ENCODE measurements at regions not wholly inside any gene's neighbourhood (a gene's known extent, or its start where the extent isn't known, plus 50 kb on each side); places are given as distances from the start of the nearest gene placed in this dataset.

DNA sequence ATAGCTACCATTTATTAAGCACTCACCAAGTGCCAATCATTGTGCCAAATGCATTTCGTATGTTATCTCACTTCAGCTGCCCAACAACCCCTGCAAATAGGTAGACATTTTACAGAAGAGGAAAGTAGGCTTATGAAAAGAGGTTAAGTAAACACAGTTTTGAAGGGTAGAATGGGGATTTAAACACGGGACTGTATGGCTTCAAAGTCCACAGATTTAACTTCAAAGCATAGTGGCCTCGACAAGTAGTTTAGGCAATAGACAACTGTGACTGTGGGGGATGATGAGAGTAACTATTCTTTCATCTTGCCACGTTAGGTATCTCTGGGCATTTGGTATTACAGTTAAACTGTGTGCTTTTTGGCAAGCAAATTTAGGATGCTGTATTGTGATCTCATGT, 266.8 kb upstream of the SRRM4 start:
- no peak for TF ChIP-seq CTCF (IDR thresholded peaks at IDR 0.05; ENCODE audit: insufficient read depth, low read depth, low read length, missing control alignments)
- DNase-seq (ENCODE audit: low read depth): no peak
- no peak overlapping the region for H3K4me3 ChIP-seq (ENCODE audit: low read depth, low read length)

DNA sequence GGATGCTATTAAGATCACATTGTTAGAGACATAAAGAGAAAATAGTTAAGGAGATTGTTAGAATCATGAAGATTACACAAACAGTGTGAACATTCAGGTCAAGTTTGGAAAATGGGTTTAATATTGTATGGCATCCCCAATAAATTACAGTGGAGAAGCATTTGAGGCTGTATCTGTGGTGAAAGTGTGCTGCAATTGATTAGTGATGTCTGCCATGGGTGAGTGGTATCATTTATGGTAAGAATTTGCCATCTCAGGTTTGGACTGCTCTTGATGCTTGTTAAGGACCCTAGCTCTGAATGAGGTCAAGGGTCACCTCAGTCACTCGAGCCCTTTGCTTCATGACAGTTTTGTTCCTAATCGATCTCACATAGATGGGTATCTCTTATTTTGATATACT, 265.7 kb upstream of the SRRM4 start:
- no peak for TF ChIP-seq CTCF (IDR thresholded peaks at IDR 0.05; ENCODE audit: insufficient read depth, low read depth, low read length, missing control alignments)
- no peak for DNase-seq (ENCODE audit: low read depth)

DNA sequence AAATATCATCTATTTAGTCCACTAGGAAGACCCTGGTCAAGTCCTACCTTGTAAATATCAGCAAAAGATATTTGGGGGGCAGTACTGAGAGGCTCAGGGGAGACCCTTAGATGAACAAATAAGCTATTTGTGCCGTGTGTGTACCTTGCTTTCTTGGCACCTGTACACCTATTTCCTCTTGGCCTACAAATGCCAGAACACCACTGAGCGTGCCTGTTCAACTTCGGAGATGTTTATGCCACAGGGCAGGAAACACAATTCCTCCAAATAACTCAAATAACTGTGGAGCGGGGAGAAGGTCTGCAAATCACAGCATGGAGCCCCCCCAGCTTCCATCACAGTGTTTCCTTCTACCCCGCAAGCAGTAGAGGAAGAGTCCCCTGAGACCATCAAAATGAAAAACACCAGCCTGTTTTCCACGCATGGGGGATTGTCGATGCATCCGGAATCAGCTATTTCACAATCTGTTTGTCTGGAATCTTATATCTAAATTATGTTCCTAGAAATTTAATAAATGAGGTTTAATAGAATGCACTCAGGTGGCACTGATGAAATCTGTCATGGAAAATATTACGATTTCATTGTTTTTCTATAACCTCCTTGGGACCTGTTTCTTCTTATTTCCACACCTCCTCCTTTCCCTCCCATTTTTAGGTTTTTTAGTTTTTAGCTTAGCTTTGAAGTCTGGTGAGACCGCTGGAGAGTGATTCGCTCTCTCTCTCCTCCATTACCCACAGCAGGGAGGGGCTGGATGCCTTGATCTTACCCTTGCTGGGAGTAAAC, 254.0 kb upstream of the SRRM4 start:
- no peak for DNase-seq (ENCODE audit: low read depth)
- no peak for TF ChIP-seq CTCF (IDR thresholded peaks at IDR 0.05; ENCODE audit: insufficient read depth, low read depth, low read length, missing control alignments)
- H3K4me3 ChIP-seq (ENCODE audit: low read depth, low read length): no peak overlapping the region

More for the DNA sequence above, 265.7 kb upstream of the SRRM4 start:
- H3K4me3 ChIP-seq (ENCODE audit: low read depth, low read length): no peak overlapping the region

DNA sequence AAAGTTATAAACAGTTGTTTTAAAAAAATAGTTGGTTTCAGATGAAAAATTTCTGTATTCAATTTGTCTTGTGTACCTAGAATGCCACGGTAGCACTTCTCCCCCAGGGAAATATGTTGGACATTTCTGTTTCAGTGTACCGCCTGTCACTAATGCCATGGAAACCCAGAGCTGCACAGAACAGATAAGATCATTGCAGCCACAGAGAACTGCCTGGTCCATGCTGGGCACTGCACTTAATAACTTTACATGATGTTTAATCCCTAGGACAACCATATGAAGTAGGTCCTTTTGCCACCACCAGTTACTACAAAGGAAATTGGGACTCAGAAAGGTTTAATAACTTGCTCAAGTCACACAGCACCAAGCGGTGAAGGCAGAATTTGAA, 253.4 kb upstream of the SRRM4 start:
- no peak for TF ChIP-seq CTCF (IDR thresholded peaks at IDR 0.05; ENCODE audit: insufficient read depth, low read depth, low read length, missing control alignments)
- no peak overlapping the region for H3K4me3 ChIP-seq (ENCODE audit: low read depth, low read length)
- no peak for DNase-seq (ENCODE audit: low read depth)

DNA sequence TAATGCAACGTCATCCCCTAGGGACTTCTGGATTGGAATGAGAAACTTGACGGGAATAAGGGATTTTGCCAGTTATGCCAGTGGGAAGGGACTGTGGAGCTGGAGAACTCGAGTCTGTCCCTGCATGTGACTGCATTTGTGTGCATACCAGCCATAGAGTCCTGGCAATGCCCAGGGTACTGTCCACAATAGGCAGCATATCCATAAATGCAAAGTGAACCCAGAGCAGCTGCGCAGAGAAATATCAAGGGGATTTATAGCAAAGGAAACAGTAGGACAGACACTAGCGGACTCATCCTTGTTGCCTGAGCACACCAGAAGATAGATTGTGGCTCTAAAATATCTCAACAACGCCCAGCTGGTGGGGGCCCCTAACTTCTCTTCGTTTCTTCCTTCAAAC, 247.1 kb upstream of the SRRM4 start:
- no peak for DNase-seq (ENCODE audit: low read depth)
- no peak for TF ChIP-seq CTCF (IDR thresholded peaks at IDR 0.05; ENCODE audit: insufficient read depth, low read depth, low read length, missing control alignments)
- H3K4me3 ChIP-seq (ENCODE audit: low read depth, low read length): no peak overlapping the region

DNA sequence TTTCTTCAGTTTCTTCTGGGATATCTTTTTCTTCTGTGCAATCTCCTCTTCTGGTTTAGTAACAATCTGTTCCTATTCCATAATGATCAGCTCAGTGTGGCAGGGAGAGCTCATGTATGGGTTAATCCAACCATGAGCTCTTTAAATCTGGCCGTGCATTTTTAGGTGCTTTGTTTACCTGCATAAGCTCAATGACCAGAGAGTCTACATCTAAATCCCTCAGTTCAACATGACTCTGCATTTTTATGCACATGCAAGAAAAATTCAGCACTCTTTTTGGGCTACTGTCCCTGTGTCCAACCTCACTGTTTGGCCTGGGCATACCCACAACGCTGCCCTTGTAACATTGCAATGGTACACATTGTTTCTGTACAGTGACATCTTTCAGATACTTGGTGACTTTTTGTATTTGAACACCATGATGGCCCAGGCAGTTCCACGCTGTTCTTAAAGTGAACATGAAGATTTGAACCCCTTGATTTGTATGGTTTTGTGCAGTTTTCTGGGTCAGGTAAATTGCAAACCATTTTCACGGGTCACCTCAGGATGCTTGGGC, 243.3 kb upstream of the SRRM4 start:
- TF ChIP-seq CTCF (IDR thresholded peaks at IDR 0.05; ENCODE audit: insufficient read depth, low read depth, low read length, missing control alignments): no peak
- no peak for DNase-seq (ENCODE audit: low read depth)
- H3K4me3 ChIP-seq (ENCODE audit: low read depth, low read length): no peak overlapping the region

DNA sequence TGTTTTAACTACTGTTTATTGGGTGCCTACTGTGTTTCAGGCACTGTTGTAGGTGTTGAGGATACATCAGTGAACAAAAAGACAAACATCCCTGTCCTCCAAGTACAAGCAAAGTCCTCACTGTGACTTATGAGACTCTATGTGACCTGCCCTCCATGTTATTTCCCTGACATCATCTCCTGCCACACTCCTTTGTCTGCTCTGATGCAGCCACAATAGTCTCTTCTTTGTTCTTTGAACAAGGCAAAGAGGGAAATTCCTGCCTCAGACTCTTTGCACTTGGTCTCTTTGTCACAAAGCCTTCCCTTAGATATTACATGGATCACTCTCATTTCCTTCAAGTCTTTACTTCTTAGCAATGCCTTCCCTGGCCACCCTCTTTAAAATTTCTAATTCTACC, 240.1 kb upstream of the SRRM4 start:
- no peak for DNase-seq (ENCODE audit: low read depth)
- TF ChIP-seq CTCF (IDR thresholded peaks at IDR 0.05; ENCODE audit: insufficient read depth, low read depth, low read length, missing control alignments): no peak
- no peak overlapping the region for H3K4me3 ChIP-seq (ENCODE audit: low read depth, low read length)

Measured in GM12865 (cell line).